Fibroblast of lung (primary cell): ENCODE measurements at regions not wholly inside any gene's neighbourhood (a gene's known extent, or its start where the extent isn't known, plus 50 kb on each side); places are given as distances from the start of the nearest gene placed in this dataset.

Experiments used
- EZH2 ChIP-seq: IDR thresholded peaks from 2 replicates; pipeline ENCODE4 v1.5.1; 2012; ENCODE audit warnings: low read length, control low read depth, mild to moderate bottlenecking; ENCODE audit errors: missing control alignments
- TF ChIP-seq, protein P1 (sequence below), 2 donors: IDR thresholded peaks in 1 of 2; conservative IDR thresholded peaks in 1 of 2; 1 replicate in 1 of 2; 2 replicates in 1 of 2; pipeline ENCODE4 v1.5.1; 2011 to 2012; ENCODE audit warnings: low read length in 2 of 2, control low read depth in 1 of 2, inconsistent platforms in 1 of 2, low read depth in 1 of 2, mild to moderate bottlenecking in 1 of 2

DNA sequence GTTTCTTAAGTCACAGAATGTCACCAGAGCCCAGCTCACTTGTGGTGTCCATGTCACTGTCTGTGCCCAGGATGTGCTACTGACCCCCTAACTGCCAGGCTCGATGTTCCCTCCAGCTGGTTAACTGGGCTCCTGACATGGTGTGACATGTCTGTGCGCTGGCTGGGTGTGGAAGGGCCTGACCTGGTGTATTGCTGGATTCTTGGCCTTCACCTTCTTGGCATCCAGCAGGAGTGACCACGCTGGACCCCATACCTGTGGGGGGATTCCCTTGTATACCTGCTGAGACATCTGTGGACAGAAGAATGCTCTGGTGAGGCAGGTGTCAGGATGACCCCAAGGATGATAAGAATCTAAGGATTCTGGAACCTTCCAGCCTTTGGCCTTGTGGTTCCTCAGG lies 1690.1 kb downstream of the TP53TG3F start:
- TF ChIP-seq, protein P1, sequence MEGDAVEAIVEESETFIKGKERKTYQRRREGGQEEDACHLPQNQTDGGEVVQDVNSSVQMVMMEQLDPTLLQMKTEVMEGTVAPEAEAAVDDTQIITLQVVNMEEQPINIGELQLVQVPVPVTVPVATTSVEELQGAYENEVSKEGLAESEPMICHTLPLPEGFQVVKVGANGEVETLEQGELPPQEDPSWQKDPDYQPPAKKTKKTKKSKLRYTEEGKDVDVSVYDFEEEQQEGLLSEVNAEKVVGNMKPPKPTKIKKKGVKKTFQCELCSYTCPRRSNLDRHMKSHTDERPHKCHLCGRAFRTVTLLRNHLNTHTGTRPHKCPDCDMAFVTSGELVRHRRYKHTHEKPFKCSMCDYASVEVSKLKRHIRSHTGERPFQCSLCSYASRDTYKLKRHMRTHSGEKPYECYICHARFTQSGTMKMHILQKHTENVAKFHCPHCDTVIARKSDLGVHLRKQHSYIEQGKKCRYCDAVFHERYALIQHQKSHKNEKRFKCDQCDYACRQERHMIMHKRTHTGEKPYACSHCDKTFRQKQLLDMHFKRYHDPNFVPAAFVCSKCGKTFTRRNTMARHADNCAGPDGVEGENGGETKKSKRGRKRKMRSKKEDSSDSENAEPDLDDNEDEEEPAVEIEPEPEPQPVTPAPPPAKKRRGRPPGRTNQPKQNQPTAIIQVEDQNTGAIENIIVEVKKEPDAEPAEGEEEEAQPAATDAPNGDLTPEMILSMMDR (conservative IDR thresholded peaks at IDR 0.05 in 1 of 2, IDR thresholded peaks at IDR 0.05 in 1 of 2; ENCODE audit: low read depth in 1 of 2, low read length in 2 of 2): no peak
- TF ChIP-seq EZH2: no peak
